Fibroblast of villous mesenchyme (primary cell): ENCODE measurements at regions not wholly inside any gene's neighbourhood (a gene's known extent, or its start where the extent isn't known, plus 50 kb on each side); places are given as distances from the start of the nearest gene placed in this dataset.

Source experiments
- DNase-seq: peaks from one replicate; pipeline ENCODE4 v3.0.0-alpha.2; 2010; ENCODE audit warnings: low read depth
- H3K4me3 ChIP-seq: 2 replicates; pipeline ENCODE4 v1.5.1; 2011; ENCODE audit warnings: low read depth, mild to moderate bottlenecking, low read length
- TF ChIP-seq, protein P1 (sequence below): IDR thresholded peaks from 2 replicates; pipeline ENCODE4 v1.5.1; 2012; ENCODE audit warnings: low read depth, mild to moderate bottlenecking, low read length; ENCODE audit not compliant: insufficient read depth

GRCh38 chr7:89495704-89496103 is 658.6 kb upstream of the STEAP1 start:
- DNase-seq: no peak
- TF ChIP-seq, protein P1, sequence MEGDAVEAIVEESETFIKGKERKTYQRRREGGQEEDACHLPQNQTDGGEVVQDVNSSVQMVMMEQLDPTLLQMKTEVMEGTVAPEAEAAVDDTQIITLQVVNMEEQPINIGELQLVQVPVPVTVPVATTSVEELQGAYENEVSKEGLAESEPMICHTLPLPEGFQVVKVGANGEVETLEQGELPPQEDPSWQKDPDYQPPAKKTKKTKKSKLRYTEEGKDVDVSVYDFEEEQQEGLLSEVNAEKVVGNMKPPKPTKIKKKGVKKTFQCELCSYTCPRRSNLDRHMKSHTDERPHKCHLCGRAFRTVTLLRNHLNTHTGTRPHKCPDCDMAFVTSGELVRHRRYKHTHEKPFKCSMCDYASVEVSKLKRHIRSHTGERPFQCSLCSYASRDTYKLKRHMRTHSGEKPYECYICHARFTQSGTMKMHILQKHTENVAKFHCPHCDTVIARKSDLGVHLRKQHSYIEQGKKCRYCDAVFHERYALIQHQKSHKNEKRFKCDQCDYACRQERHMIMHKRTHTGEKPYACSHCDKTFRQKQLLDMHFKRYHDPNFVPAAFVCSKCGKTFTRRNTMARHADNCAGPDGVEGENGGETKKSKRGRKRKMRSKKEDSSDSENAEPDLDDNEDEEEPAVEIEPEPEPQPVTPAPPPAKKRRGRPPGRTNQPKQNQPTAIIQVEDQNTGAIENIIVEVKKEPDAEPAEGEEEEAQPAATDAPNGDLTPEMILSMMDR: no peak
- no peak overlapping the region for H3K4me3 ChIP-seq

DNA sequence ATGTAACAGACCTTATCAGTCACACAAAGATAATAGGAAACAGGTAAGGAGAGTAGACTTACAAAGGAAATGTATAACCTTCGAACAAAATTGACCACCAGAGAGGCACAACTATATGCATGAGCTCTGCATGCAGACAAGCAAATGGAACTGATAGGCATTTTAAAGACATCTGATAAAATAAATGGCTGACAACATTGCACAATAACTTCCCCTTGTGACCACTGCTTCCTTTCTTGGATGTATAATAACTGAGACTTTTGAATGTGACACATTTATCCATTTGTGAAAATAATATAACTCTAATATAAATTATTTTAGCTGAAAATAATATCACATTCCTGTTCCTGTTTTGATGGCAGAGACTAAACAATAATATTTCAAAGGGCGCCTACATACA is 654.2 kb upstream of the STEAP1 start:
- no peak overlapping the region for H3K4me3 ChIP-seq
- TF ChIP-seq, protein P1: no peak

GRCh38 chr7:89503281-89503680 is 651.0 kb upstream of the STEAP1 start:
- DNase-seq: no peak
- H3K4me3 ChIP-seq: no peak overlapping the region
- TF ChIP-seq, protein P1: no peak

More for the DNA sequence above, 654.2 kb upstream of the STEAP1 start:
- DNase-seq: no peak

DNA sequence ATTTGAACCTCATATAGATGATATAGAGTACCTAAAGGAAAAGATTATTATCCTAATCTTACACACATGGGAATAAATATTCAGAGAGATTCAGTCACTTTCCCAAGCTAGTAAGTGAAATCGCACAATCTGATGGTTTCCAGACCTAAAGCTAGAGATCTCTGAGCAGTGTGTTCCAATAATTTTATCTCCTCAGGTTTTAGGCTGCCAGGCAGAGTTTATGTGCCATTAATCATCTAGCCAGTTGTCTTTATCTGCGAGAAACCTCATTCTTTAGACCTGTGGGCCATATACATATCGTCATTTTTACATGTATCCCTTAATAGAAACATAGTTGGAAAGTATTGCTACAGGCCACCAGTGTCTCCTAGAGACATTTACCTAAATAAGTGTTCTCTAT is 647.2 kb upstream of the STEAP1 start:
- no peak for DNase-seq
- TF ChIP-seq, protein P1: no peak

GRCh38 chr7:89511900-89512299 is 642.4 kb upstream of the STEAP1 start:
- no peak for DNase-seq
- H3K4me3 ChIP-seq: no peak overlapping the region
- TF ChIP-seq, protein P1: no peak

More for the DNA sequence above, 647.2 kb upstream of the STEAP1 start:
- H3K4me3 ChIP-seq: no peak overlapping the region

- H3K4me3 ChIP-seq: no peak overlapping the region
- TF ChIP-seq, protein P1: no peak
- no peak for DNase-seq
These were observed 639.3 kb upstream of the STEAP1 start for GRCh38 chr7:89514970-89515369.

- H3K4me3 ChIP-seq: no peak overlapping the region
- DNase-seq: no peak
- TF ChIP-seq, protein P1: no peak
These were observed 636.5 kb upstream of the STEAP1 start for GRCh38 chr7:89517815-89518214.
